ENCODE measurements at regions not wholly inside any gene's neighbourhood (a gene's known extent, or its start where the extent isn't known, plus 50 kb on each side); places are given as distances from the start of the nearest gene placed in this dataset.
"Not testable (repeated sequence)": the region's sequence is repeated elsewhere in the genome, so short reads cannot be mapped to it uniquely, and the experiment has no call there.

DNA sequence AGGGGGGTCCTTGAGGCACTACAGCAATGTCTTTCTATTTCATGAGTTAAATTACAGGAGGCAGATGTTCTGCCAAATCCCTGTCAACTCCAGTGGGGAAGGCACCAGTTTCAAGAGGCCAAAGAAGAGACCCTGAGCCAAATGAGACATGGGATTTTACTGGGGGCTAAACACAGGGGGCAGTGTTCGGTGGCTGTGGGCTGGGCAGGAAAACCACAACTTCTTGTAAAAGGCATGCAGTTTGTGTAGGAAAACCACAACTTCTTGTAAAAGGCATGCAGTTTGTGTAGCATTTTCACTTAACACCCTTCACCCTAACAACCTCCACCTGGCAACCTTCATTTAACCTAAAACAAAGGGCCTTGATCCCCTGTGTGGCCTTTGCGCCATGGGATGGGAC is 61.0 kb downstream of the POLR2M start:
- DNase-seq (ENCODE audit: low read depth in 3 of 3), result no peak

GRCh38 chr15:57769266-57769665 is 62.8 kb downstream of the POLR2M start:
- DNase-seq (ENCODE audit: low read depth in 3 of 3), result no peak

DNA sequence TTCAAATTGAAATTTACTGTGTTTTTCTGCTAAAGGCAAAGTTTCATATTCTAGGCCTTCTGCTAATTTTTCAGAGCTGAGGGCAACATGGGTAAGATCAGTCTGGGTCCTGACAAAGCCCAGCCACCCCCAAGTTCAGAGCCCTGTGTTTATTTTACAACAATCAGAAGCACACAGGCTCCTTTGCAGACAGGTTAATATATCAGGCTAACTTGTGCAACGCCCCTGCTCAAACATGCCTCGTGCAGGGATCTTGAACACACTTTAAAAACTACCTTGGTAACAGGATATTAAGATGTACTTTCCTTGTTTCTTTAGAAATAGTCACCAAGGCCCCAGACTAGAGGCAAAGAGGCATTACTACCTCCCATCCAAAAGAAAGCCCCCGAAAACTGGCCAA is 64.0 kb downstream of the POLR2M start:
- DNase-seq (ENCODE audit: low read depth in 3 of 3), result no peak

- no peak for DNase-seq (ENCODE audit: low read depth in 3 of 3)
Measured at GRCh38 chr15:57772223-57772957, 65.9 kb downstream of the POLR2M start.

DNA sequence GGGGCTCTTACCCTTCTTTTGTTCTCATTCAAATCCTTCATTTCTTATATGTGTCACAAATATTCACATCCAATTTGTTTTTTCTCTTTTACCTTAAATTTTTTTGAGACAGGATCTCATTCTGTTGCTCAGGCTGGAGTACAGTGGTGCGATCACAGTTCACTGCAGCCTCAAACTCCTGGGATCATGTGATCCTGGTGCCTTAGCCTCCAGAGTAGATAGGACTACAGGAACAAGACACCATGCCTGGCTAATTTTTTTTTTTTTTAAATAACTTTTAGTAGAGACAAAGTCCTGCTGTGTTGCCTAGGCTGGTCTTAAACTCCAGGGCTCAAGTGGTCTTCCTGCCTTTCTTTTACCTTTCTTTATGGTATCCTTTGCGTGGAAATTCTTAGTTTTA is 66.5 kb downstream of the POLR2M start:
- DNase-seq (ENCODE audit: low read depth in 3 of 3), result no peak

GRCh38 chr15:57777003-57777402 is 70.5 kb downstream of the POLR2M start:
- DNase-seq (ENCODE audit: low read depth in 3 of 3), result no peak

DNA sequence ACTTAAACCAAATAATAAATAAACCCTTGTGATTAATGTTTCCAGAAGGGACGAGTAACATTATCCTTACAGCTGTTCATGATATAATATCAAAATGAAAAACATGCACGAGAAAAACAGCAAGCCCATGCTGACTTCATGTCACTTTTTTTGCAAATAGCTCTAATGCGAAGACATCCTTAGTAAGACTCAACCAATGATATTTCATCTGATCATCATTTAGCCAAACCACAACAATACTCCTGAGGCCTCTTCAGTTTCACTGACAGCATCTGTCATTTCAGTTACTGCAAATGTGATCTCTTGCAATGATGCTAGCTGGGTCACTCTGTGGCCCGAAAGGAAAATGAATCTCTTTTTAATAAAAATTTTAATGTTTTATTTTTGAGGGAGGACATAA is 74.0 kb downstream of the POLR2M start:
- DNase-seq (ENCODE audit: low read depth in 3 of 3), result no peak

DNA sequence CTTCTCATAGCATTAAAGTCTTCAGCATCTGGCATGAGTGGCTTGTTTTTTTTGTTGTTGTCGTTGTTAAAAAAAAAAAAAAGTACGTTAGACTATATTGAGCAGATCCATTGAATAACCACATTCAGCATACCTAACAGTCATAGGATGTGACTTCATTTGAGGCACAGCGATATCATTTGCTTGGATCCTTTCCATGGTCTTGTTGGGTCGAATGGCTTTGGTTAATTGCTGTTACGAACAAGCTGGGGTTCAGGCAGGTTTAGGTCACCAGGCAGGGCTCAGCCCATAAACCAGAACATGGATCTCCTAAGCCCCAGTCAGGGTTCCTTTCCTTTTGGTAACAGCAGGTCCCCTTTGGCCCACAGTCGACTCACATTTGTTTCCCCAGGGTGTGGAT is 76.2 kb downstream of the POLR2M start:
- no peak for DNase-seq (ENCODE audit: low read depth in 3 of 3)

GRCh38 chr15:57784081-57784511 is 77.6 kb downstream of the POLR2M start:
- DNase-seq (ENCODE audit: low read depth in 3 of 3), result no peak

- no peak for DNase-seq (ENCODE audit: low read depth in 3 of 3)
Measured at GRCh38 chr15:57785039-57785438, 78.5 kb downstream of the POLR2M start.

- DNase-seq (ENCODE audit: low read depth in 3 of 3), result no peak
Measured at GRCh38 chr15:57785959-57786358, 79.4 kb downstream of the POLR2M start.

- no peak for DNase-seq (ENCODE audit: low read depth in 3 of 3)
Measured at GRCh38 chr15:57789225-57789624, 82.7 kb downstream of the POLR2M start.

DNA sequence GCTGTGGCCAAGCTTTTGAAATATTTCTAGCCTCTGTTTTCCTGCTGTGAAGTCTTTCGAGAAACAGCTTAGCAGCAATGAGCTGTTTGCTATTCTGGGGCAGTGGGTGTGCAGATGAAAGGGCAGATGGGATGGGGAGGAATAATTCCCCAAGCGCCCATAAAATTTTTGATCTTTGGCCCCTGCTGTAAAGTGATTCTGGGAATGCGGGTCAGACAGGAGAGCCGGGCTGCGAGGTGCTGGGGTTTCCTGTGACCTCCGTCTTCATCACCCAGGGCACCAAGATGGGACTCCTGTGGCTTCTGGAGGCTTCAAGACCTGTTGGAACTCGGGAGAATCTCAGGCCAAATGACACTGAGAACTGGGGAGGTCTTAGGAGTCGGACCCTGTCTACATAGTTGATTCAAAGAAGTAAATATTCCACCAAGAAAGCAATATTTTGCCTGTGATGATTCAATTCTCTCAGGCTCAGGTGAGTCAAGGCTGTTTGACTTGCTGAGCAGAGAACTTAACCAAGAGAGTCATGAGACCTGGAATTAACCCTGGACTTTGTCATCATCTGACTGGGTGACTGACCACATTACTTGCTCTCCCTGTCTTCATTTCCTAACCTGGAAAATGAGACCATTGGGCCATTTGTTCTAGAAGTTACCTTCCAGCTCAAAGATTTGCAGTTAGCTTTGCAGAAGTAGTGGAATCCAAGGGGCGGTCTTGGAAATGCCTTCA is 86.4 kb downstream of the POLR2M start:
- DNase-seq (ENCODE audit: low read depth in 3 of 3), result no peak

GRCh38 chr15:57795261-57795660 is 88.7 kb downstream of the POLR2M start:
- DNase-seq (ENCODE audit: low read depth in 3 of 3), result no peak

- DNase-seq (ENCODE audit: low read depth in 3 of 3), result no peak
Measured at GRCh38 chr15:57796146-57796545, 89.6 kb downstream of the POLR2M start.

DNA sequence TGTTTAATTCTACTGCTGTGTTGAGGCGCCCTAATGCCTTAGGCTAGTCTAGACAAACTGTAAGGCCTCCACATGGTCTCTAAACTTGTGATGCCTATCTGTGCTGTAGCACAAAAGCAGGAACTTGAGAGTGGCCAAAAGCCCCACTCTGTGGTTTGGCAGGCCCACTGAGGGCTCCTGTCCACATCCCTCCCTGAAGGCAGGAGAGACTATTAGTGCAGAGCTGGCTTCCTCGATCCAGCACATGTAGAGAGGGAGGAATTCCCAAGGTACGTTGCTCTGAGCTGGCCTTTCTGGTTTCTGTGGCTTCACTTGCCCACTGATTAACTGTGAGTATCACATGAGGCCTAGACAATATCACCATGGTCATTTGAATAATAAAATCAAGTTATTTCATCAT is 90.6 kb downstream of the POLR2M start:
- no peak for DNase-seq (ENCODE audit: low read depth in 3 of 3)

- DNase-seq (ENCODE audit: low read depth in 3 of 3), result no peak
Measured at GRCh38 chr15:57797568-57798267, 91.2 kb downstream of the POLR2M start.

GRCh38 chr15:57806003-57806402 is 99.5 kb downstream of the POLR2M start:
- DNase-seq (ENCODE audit: low read depth in 3 of 3), result no peak

GRCh38 chr15:57809285-57809684 is 102.8 kb downstream of the POLR2M start:
- not testable (repeated sequence) for DNase-seq (ENCODE audit: low read depth in 3 of 3)

DNA sequence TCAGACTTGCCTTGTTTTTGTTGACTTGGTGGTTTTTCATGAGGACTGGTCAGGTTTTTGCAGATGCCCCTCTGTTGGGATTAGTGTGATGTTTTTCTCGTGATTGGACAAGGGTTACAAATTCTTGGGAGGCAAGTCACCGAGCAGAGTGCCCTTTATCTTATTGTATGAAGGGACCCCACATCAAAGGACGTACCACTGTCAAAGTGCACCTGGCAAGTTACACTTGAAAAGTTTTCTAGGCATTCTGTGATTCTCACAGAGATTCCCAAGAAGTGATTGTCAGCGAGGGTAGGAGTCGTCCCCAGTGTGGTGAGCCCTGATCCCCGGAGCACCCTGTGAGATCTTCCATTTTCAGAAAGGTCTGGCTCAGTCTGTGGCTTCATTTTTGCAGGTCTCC is 110.1 kb downstream of the POLR2M start:
- DNase-seq (ENCODE audit: low read depth in 3 of 3), result no peak

DNA sequence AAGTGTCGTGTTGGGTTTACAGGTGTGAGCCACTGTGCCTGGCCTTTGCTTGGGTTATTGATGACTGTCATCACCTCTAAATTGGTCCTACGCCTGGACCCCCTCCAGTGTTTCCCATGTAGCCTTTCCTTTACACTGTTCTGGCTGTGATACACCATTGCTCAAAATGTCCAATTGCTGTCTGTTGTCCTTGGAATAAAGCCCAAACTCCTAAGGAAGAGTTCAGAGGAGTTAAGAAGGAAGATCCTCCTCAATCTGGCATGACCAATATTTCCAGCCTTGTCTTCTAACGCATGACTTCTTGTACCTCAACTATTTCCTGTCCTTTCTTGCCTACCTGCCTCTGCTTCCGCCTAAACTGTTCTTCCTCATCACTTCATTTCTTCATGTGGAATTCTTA is 113.1 kb downstream of the POLR2M start:
- no peak for DNase-seq (ENCODE audit: low read depth in 3 of 3)

DNA sequence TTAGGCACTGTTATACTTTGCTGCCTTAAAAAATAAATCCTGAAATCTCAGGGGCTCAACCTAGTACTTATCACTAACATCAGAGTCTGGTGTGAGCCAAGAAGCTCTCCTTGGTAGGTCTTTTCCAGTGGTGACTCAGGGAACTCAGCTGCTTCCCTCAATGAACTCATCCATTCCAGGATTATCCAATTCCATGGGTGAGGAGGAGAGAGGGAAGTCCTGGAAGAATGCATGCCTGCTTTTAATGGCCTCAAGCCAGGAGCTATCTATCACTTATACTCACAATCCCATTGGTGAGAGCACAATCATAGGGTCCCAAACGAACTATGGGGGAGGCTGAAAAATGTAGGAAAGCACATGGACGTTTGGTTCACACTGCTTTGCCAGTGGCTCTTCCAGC is 113.6 kb downstream of the POLR2M start:
- no peak for DNase-seq (ENCODE audit: low read depth in 3 of 3)

GRCh38 chr15:57821826-57822225 is 115.3 kb downstream of the POLR2M start:
- no peak for DNase-seq (ENCODE audit: low read depth in 3 of 3)

Measured in stimulated activated CD4-positive, alpha-beta T cell treated with anti-CD3 and anti-CD28 coated beads, TNF-alpha, amount 100 ng/mL, for 48 hours (primary cell).